ENCODE measurements at regions not wholly inside any gene's neighbourhood (a gene's known extent, or its start where the extent isn't known, plus 50 kb on each side); places are given as distances from the start of the nearest gene placed in this dataset.
"Not testable (repeated sequence)": the region's sequence is repeated elsewhere in the genome, so short reads cannot be mapped to it uniquely, and the experiment has no call there.

GRCh38 chr7:25584112-25584938 lies 356.0 kb upstream of the NPVF start:
- no peak for DNase-seq

DNA sequence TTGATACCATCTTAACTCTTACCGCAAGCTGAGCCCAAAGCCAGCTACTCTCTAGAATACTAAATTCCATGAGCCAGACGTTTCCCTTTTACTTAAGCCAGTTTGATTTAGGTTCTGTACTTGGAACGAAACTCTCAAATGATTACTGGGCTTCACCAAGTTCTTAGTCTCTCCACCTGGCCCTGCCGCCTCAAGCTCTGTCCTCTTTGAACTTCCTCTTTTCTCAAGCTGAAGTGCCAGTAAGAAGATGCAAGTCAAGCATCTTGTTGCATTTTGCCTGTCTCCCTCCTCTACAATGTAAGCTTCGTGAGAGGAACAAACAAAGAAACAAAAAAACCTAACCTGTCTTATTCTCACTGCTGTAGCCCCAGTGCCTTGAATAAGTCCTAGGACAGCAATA lies 358.2 kb upstream of the NPVF start:
- peak in 1 of 56 donors; percentile 5 for DNase-seq

DNA sequence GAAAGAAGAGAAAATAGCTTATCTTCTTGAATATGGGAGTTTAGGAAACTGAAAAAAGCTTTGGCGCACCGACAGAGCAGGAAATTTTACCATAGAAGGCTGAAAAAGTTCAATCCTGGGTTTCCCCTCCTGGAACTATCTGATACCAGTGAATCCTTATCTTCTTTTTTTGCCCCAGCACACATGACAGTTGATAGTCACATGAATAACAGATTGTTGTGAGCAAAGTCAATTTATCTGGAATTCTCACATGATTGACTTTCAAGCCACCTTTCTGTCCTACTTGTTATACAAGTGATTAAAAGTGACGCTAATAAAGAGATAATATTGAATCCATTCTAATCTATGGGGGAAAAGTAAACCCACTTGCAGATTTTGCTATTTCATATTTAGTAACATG lies 365.8 kb upstream of the NPVF start:
- DNase-seq, result no peak

DNA sequence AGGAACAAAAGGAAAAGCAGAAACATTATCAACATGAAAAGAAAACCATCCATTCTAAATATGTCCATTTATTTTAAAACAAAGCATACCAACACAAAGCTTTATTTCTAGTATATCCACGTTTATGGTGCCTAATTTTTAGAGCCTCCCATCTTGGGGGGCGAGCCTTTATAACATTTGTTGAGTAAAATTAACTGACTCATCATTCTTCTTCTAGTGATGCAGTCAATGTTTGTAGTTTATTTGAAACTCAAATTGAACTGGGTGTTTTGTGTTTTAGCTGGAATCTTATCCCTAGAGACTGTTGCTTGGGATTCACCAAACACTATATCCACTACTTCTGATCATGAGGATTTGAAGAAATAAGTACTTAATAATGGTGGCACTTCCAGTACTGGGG lies 366.4 kb upstream of the NPVF start:
- DNase-seq, result no peak

- DNase-seq, result no peak
Observed at GRCh38 chr7:25595996-25596395, 367.7 kb upstream of the NPVF start.

GRCh38 chr7:25596443-25596842 lies 368.2 kb upstream of the NPVF start:
- DNase-seq, result no peak

- no peak for DNase-seq
Observed at GRCh38 chr7:25597946-25598345, 369.7 kb upstream of the NPVF start.

- no peak for DNase-seq
Observed at GRCh38 chr7:25598765-25599164, 370.5 kb upstream of the NPVF start.

DNA sequence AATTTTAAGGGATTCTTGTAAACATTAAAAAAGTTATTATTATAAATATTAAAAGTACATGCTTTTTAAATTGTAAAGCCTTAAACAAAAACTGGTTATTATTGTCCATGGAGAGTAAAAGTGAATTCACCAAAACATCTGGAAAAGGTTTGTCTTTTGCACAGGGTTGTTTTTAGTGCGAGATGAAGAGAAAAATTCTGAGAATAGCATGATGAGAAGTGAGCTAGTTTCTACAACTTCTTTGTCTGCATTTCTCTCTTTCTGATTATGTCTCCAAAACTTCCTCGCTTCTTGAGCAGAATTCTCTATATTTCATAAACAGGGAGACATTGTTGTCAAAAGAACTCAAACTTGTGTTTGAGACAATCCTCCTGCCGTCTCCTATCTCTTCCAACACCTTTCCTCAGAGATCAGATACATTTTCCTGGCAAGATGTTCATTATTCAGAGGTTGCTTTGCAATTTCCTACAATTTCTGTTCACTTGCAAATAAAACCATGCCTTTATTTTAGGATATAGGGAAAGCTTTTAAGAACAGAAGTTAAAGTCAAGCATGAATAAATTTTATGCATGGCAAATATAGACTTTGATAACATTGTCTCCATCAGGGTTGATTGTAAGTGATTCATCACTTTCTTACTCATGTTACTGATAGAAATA lies 372.1 kb upstream of the NPVF start:
- no peak for DNase-seq

DNA sequence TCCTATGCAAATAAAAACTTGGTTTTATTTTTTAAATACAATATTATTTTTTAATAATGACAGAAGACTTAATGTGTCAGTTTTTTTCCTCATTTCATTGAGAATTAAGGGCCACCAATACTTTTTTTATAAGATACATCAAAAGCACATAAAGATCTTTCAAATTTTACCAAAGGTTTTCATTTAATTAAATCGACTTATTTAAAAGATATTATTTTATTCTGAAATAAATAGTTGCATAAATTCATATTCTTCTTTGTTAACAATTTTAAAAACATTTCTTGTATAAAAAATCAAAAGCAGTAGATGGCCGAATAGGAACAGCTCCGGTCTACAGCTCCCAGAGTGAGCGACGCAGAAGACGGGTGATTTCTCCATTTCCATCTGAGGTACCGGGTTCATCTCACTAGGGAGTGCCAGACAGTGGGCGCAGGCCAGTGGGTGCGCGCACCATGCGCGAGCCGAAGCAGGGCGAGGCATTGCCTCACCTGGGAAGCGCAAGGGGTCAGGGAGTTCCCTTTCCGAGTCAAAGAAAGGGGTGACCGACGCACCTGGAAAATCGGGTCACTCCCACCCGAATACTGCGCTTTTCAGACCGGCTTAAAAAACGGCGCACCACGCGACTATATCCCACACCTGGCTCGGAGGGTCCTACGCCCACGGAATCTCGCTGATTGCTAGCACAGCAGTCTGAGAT lies 374.6 kb upstream of the NPVF start:
- not testable (repeated sequence) for DNase-seq

DNA sequence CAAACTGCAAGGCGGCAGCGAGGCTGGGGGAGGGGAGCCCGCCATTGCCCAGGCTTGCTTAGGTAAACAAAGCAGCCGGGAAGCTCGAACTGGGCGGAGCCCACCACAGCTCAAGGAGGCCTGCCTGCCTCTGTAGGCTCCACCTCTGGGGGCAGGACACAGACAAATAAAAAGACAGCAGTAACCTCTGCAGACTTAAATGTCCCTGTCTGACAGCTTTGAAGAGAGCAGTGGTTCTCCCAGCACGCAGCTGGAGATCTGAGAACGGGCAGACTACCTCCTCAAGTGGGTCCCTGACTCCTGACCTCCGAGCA lies 375.1 kb upstream of the NPVF start:
- DNase-seq, result not testable (repeated sequence)

GRCh38 chr7:25611196-25611595 lies 382.9 kb upstream of the NPVF start:
- no peak for DNase-seq

- no peak for DNase-seq
Observed at GRCh38 chr7:25613912-25614311, 385.6 kb upstream of the NPVF start.

- no peak for DNase-seq
Observed at GRCh38 chr7:25614415-25614814, 386.1 kb upstream of the NPVF start.

DNA sequence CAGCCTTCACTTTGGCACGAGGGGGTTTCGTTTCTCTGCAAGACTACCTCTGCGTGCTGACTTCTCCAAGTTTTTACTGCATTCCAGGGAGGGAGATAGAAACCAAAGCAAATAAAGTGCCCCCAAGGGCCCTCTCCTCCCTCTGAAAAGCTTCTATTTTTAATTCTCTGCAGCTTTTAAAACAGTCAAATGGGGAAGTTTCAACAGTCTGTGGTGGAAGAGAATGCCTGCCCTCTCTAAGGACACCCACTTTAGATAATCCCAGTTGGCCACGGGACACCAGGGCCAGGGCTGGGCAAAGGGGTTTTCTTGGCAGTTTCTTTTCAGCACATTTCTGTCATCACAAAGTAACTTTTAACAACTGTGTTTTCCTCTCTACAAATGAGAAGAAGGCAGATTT lies 386.7 kb upstream of the NPVF start:
- DNase-seq, result peak in 3 of 56 donors; percentile 3 to 19 (median 14)

DNA sequence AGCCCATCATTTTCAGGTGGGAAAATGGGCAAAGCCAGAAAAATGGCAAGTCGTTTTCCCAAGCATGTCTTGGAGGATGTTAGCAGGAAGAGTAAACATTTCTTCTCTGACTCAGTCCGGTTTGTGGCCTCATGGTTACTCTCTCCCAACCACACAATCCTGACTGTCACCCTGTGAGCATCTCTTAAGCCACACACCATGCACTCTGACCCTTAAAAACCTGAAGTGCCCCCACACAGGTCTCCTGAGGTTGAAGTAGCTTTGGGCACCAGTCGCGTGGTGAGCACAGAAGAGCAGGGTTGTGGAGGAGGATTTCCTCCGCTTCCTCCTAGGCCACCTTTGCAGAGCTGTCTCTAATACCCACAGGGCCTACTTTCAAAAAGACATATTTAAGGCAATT lies 387.3 kb upstream of the NPVF start:
- DNase-seq, result no peak

DNA sequence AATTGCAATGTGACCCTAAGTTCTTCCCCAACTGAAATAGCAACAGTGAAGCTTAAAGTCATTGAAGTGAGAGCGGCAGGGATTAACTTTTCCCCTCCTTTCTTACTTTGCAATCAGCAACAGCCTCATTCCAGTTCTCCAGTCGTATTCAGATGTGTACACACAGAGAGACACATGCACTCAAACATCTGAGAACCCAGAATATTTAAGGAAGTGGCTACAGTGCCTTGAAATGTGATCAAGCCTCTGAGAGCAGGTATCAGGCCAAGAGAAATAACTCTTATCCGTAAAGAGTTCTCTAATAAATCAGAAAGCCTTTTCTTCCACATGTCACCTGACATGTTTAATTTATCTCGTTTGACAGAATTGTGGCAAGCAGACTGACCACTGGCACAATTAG lies 388.9 kb upstream of the NPVF start:
- no peak for DNase-seq

- DNase-seq, result no peak
Observed at GRCh38 chr7:25617673-25618072, 389.4 kb upstream of the NPVF start.

DNA sequence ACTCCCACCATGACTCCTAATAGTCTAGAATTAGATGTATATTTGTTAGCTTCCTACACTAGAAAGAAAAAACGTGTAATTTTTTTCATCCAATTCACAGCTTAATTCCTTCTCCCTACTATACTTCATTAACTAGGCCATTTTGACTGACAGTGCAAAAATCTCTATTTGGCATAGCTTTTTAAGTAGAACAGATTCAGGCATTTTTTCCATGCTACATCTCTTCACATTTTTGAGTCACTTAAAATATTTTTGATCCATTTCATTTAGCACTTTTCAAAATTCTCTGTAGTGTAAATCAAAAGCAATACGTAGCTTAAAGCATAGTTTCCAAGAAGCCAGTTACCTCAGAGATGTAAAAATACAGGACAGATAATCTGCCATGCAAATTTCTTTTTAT lies 391.1 kb upstream of the NPVF start:
- DNase-seq, result no peak

DNA sequence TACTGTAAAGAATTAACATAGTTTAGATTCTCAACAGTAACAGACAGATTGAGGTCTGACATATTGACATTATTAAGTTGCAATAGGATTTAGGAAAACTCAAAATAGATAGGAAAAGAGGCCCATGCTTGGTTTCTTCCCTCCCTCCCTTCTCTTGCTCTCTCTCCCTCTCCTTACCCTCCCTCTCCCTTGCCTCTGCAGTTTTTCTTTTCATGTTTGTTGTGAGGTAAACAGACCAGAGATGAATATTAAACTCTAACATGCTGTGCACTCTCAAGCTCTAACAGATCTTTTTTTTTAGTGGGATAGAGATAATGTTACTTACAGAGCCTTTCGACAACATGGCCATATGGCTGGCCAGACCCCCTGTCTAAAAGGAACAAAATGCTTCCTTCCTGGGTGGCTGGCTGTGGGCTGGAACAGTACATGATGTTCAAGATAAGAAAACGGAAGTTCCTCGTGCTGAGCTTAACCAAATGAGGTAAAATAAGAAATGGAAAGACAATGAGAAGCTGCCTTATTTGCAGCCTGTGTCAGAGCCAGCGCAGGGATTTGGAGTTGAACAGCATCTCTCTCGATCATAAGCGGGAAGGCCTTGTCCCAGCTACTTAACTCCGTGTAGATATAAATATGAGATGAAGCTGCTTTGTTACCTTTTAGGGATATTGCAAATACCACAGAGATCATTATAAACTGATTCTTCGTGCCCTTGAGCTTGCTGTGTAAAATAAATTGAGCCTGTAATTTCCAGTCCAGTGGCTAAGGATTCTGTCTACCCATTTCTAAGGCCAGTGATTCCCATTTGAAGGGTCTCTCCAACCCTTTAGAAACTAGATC lies 391.9 kb upstream of the NPVF start:
- peak in 3 of 56 donors; percentile 3 to 16 (median 13) for DNase-seq

DNA sequence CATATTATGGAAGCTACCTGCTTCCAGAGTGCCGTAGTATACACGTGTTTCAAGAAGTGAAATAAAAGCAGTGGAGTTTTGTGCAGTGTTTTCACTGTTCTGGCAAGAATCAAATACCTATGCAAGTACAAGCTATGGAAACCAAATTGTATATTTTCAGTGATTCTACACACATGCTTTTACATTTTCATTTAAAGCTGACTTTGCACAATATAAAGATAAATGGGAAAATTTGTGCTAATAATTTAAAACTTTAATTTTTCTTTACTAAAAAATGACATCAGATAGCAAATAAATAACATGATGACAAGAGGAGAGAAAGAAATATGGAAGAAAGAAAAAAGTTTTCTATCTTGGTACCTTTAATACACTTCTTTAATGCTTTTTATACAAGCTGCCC lies 393.7 kb upstream of the NPVF start:
- no peak for DNase-seq

GRCh38 chr7:25622695-25623094 lies 394.4 kb upstream of the NPVF start:
- no peak for DNase-seq
